Breast epithelium (tissue), 4 donors: ENCODE measurements at regions not wholly inside any gene's neighbourhood (a gene's known extent, or its start where the extent isn't known, plus 50 kb on each side); places are given as distances from the start of the nearest gene placed in this dataset.

Experiments
- DNase-seq, 2 donors: peaks; one replicate each; pipeline ENCODE4 v3.0.0-alpha.2; 2019; ENCODE audit warnings: low spot score in 2 of 2
- H3K27ac ChIP-seq, 2 donors: fragments of 200-600 bp; sonication (generic) in 1 of 2; one replicate each; pipeline ENCODE4 v1.5.1; 2016 to 2019; ENCODE audit warnings: mild to moderate bottlenecking in 1 of 2
- H3K27me3 ChIP-seq, 2 donors: fragments of 200-600 bp; sonication (generic) in 1 of 2; one replicate each; pipeline versions ENCODE4 v1.5.1 to v1.6.0; 2017 to 2019; ENCODE audit warnings: control low read depth in 1 of 2, mild to moderate bottlenecking in 1 of 2
- H3K36me3 ChIP-seq: fragments of 200-600 bp; one replicate; pipeline ENCODE4 v1.5.1; 2019
- H3K4me1 ChIP-seq, 2 donors: fragments of 200-600 bp; sonication (generic); one replicate each; pipeline ENCODE4 v1.5.1; 2016 to 2019; ENCODE audit warnings: control low read depth in 1 of 2
- H3K4me3 ChIP-seq, 3 donors: fragments of 200-600 bp; sonication (generic); 1 replicate in 2 of 3; 2 replicates in 1 of 3; pipeline ENCODE4 v1.5.1; 2016 to 2019; ENCODE audit warnings: mild to moderate bottlenecking in 3 of 3, moderate library complexity in 2 of 3
- H3K9me3 ChIP-seq, 2 donors: fragments of 200-600 bp; sonication (generic) in 1 of 2; one replicate each; pipeline ENCODE4 v1.5.1; 2016 to 2019; ENCODE audit warnings: control low read depth in 1 of 2
- CTCF ChIP-seq, 3 donors: fragments of 450-650 bp; IDR thresholded peaks; one replicate each; pipeline ENCODE4 v1.5.1; 2016 to 2017; ENCODE audit warnings: antibody characterized with exemption in 3 of 3, mild to moderate bottlenecking in 3 of 3, moderate library complexity in 3 of 3
- POLR2A ChIP-seq: fragments of 450-650 bp; IDR thresholded peaks from one replicate; pipeline ENCODE4 v1.6.1; 2016; ENCODE audit warnings: antibody characterized with exemption, mild to moderate bottlenecking, moderate library complexity
- POLR2AphosphoS5 ChIP-seq, 3 donors: sonication (generic); formaldehyde crosslinking; IDR thresholded peaks; one replicate each; pipeline ENCODE4 v1.6.1; 2017; ENCODE audit warnings: antibody characterized with exemption in 3 of 3
- intact Hi-C: fragments of 100-400 bp; cut with DNase I; formaldehyde crosslinking; loops from one replicate; pipeline ENCODE4 v1.15.1; 2023; ENCODE audit warnings: low total_unique reads

DNA sequence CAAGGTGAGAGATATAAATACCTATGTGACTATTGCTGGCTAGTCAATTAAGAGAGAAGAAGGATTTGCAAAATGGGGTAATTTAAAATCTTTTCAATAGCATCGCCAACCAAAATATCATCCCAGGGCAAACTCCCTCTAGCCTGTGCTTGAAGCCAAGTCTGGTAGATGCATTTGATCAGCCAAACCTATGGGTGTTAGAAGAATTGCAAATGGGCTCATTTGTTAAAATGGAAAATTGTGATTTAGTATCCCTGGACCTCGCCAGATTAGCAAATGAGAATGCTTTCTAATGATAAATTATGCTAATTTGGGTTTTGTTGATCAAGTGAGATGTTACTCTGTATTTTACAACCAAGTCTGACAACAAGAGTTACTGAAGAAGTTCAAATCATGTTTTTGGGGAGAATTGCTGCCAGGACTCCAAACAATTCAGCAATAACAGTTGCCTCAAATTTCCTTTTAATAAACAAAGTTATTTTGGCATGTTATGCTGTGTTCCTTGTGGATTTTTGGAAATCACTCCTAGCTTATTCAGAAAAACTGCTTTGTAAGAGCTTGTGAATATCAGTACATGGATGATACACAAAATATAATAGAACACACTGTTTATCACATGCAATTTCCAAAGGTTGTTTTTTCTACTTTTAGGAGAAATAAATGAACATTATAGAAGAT is 272.5 kb upstream of the PARD3B start:
- Histone ChIP-seq H3K27ac (no peak overlapping the region), H3K36me3 (no peaks in the 10 kb centered on the region), H3K4me3 (no peak overlapping the region), H3K27me3 (no peaks in the 10 kb centered on the region), H3K4me1 (no peaks in the 10 kb centered on the region), H3K9me3 (no peaks in the 10 kb centered on the region)
- DNase-seq, result no peak
- intact Hi-C loops, result no loop called here
- no peak for TF ChIP-seq POLR2A
- no peak for TF ChIP-seq CTCF (IDR thresholded peaks at IDR 0.05)
- TF ChIP-seq POLR2AphosphoS5 (IDR thresholded peaks at IDR 0.05), result no peak

DNA sequence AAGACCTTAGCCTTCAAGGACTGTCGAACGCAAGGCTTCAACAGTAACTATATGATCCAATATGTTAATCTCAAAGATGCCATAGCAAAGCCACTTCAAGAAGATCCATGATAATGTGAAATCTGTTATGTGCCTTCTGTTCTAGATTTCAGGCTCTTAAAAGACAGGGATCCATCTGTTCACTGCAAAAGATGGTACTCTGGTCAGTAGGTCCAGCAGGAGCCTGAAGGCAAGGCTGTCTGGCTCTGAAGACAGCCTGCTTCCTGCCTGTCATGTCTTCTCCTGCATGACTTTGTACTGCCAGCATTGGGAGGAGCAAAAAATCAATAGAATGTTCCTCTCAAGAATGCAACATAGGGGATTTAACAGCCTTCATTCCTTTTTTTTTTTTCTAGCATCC is 270.8 kb upstream of the PARD3B start:
- Histone ChIP-seq H3K27me3 (no peaks in the 10 kb centered on the region), H3K4me1 (no peaks in the 10 kb centered on the region), H3K27ac (no peak overlapping the region), H3K9me3 (no peaks in the 10 kb centered on the region), H3K36me3 (no peaks in the 10 kb centered on the region), H3K4me3 (no peak overlapping the region)
- intact Hi-C loops, result no loop called here
- no peak for DNase-seq
- TF ChIP-seq POLR2A (no peak), POLR2AphosphoS5 (IDR thresholded peaks at IDR 0.05) (no peak), CTCF (IDR thresholded peaks at IDR 0.05) (no peak)

GRCh38 chr2:204274991-204275390 is 270.3 kb upstream of the PARD3B start:
- intact Hi-C loops, result no loop called here
- Histone ChIP-seq H3K36me3 (no peaks in the 10 kb centered on the region), H3K4me3 (no peak overlapping the region), H3K27me3 (no peaks in the 10 kb centered on the region), H3K4me1 (no peaks in the 10 kb centered on the region), H3K27ac (no peak overlapping the region), H3K9me3 (no peaks in the 10 kb centered on the region)
- DNase-seq, result no peak
- TF ChIP-seq POLR2A (no peak), POLR2AphosphoS5 (IDR thresholded peaks at IDR 0.05) (no peak), CTCF (IDR thresholded peaks at IDR 0.05) (no peak)

- no peaks in the 10 kb centered on the region for H3K27me3 ChIP-seq
- TF ChIP-seq POLR2A, result no peak
- TF ChIP-seq POLR2AphosphoS5 (IDR thresholded peaks at IDR 0.05), result no peak
- no peak for TF ChIP-seq CTCF (IDR thresholded peaks at IDR 0.05)
- intact Hi-C loops, result no loop called here
Measured at GRCh38 chr2:204277226-204277625, 268.0 kb upstream of the PARD3B start.

DNA sequence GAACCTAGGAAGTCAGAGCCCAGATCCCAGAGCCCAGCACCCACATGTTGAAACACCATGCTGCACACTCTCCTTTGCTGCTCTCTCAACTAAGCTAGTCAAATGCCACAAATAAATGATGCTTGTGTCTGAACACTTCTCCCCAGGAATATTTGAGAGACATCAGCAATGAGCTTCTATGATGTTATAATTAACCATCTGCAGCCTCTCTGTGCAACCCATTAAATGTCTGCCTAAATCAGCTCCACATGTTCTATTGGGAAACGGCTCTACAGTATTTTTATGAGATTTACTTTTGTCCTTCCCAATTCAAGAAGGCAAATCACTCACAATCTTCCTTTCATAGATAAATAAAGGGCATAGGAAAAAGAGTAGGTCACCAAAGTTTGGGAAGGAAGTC is 266.8 kb upstream of the PARD3B start:
- Histone ChIP-seq H3K27me3 (no peaks in the 10 kb centered on the region), H3K4me3 (no peak overlapping the region), H3K4me1 (no peaks in the 10 kb centered on the region), H3K27ac (no peak overlapping the region), H3K9me3 (no peaks in the 10 kb centered on the region), H3K36me3 (no peaks in the 10 kb centered on the region)
- TF ChIP-seq POLR2A, result no peak
- TF ChIP-seq POLR2AphosphoS5 (IDR thresholded peaks at IDR 0.05), result no peak
- no peak for TF ChIP-seq CTCF (IDR thresholded peaks at IDR 0.05)
- intact Hi-C loops, result no loop called here
- no peak for DNase-seq

More at GRCh38 chr2:204277226-204277625, 268.0 kb upstream of the PARD3B start:
- no peaks in the 10 kb centered on the region for H3K9me3 ChIP-seq
- no peaks in the 10 kb centered on the region for H3K36me3 ChIP-seq
- DNase-seq, result no peak
- H3K4me3 ChIP-seq, result no peak overlapping the region
- no peaks in the 10 kb centered on the region for H3K4me1 ChIP-seq
- no peak overlapping the region for H3K27ac ChIP-seq
